ENCODE measurements at regions not wholly inside any gene's neighbourhood (a gene's known extent, or its start where the extent isn't known, plus 50 kb on each side); places are given as distances from the start of the nearest gene placed in this dataset.

DNA sequence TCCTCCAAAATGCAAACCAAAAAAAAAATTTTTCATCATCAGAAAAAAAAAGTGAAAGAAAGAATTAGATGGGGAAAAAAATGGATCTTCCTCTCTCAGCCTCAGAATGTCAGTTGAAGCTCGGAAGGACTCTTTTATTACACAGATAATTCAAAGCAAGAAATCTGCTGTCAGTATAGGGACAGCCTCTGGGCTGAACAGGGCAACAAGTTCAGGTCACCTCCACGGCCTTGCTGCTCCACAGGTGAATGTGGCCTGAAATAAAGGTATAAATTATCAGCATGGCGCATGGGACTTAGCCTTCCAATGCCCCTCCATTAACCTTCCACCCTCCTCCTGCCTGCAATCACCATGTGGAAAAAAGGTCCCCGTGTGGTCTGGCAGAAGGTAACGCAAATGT lies 316.8 kb upstream of the POU3F3 start:
- DNase-seq, result no peak
- Mint-ChIP-seq H3K36me3 (ENCODE audit: low read depth) (no peaks in the 10 kb centered on the region), H3K9me3 (no peaks in the 10 kb centered on the region), H3K4me1 (no peaks in the 10 kb centered on the region), H3K27me3 (no peaks in the 10 kb centered on the region), H3K4me3 (no peak overlapping the region), H3K27ac (no peak overlapping the region)
- TF ChIP-seq, protein P1, sequence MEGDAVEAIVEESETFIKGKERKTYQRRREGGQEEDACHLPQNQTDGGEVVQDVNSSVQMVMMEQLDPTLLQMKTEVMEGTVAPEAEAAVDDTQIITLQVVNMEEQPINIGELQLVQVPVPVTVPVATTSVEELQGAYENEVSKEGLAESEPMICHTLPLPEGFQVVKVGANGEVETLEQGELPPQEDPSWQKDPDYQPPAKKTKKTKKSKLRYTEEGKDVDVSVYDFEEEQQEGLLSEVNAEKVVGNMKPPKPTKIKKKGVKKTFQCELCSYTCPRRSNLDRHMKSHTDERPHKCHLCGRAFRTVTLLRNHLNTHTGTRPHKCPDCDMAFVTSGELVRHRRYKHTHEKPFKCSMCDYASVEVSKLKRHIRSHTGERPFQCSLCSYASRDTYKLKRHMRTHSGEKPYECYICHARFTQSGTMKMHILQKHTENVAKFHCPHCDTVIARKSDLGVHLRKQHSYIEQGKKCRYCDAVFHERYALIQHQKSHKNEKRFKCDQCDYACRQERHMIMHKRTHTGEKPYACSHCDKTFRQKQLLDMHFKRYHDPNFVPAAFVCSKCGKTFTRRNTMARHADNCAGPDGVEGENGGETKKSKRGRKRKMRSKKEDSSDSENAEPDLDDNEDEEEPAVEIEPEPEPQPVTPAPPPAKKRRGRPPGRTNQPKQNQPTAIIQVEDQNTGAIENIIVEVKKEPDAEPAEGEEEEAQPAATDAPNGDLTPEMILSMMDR (IDR thresholded peaks at IDR 0.05), result no peak
- intact Hi-C loops (cut with micrococcal nuclease), result no loop called here
- ChIA-PET CTCF (no interaction called here), POLR2A (no interaction called here)
- ATAC-seq (ENCODE audit: low read depth), result no peak

DNA sequence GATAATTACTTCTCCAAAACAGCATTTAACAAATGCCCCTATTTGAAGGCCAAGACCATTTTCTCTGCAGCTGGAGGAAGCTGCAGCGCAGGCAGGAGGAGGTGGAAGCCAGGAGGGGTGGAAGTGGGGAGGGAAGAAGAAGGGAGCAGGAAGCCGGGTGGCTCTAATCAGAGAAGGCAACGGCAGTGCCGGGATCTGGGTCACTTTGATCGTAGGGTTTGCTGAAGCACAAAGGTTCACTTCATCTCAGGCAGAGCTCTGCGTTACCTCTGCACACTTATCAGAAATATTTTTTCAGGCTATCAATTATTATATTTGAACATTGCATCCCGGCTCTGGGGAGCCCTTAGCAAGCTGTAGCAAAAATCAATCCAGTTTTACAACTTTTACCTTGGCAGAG lies 315.8 kb upstream of the POU3F3 start:
- DNase-seq, result no peak
- TF ChIP-seq, protein P1 (IDR thresholded peaks at IDR 0.05), result no peak
- Mint-ChIP-seq H3K4me1 (no peaks in the 10 kb centered on the region), H3K9me3 (no peaks in the 10 kb centered on the region), H3K27me3 (no peaks in the 10 kb centered on the region), H3K4me3 (no peak overlapping the region), H3K36me3 (ENCODE audit: low read depth) (no peaks in the 10 kb centered on the region), H3K27ac (no peak overlapping the region)
- intact Hi-C loops (cut with micrococcal nuclease), result no loop called here
- ATAC-seq (ENCODE audit: low read depth), result no peak
- ChIA-PET POLR2A (no interaction called here), CTCF (no interaction called here)

GRCh38 chr2:104539649-104540048 lies 314.3 kb upstream of the POU3F3 start:
- H3K27ac Mint-ChIP-seq, result no peak overlapping the region
- DNase-seq, result no peak
- no peaks in the 10 kb centered on the region for H3K27me3 Mint-ChIP-seq
- no peaks in the 10 kb centered on the region for H3K4me1 Mint-ChIP-seq
- no peak overlapping the region for H3K4me3 Mint-ChIP-seq
- TF ChIP-seq, protein P1 (IDR thresholded peaks at IDR 0.05), result no peak
- no peak for ATAC-seq (ENCODE audit: low read depth)
- no peaks in the 10 kb centered on the region for H3K9me3 Mint-ChIP-seq
- intact Hi-C loops (cut with micrococcal nuclease), result no loop called here
- ChIA-PET CTCF (no interaction called here), POLR2A (no interaction called here)
- no peaks in the 10 kb centered on the region for H3K36me3 Mint-ChIP-seq (ENCODE audit: low read depth)

DNA sequence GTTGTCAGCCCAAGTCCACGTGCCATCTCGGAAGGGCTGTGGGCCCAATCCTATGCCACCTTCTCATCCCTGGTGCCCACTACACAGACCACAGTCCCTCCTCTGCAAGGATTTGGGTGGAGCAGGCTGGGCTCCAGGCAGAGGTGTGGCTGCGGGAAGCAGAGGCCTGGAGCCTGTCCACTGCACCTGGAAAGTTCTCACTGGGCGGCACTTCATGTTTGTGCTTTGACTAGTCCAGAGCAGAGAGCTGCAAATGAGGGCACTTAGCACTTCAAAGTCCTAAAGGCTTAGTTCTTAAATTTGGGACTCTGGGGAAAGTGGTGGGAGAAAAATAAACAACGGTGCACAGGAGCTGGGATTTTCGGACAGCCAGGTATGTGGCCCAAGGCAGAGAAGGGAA lies 308.9 kb upstream of the POU3F3 start:
- Mint-ChIP-seq H3K9me3 (no peaks in the 10 kb centered on the region), H3K4me1 (no peaks in the 10 kb centered on the region), H3K36me3 (ENCODE audit: low read depth) (no peaks in the 10 kb centered on the region), H3K27me3 (no peaks in the 10 kb centered on the region), H3K4me3 (no peak overlapping the region), H3K27ac (no peak overlapping the region)
- no peak for DNase-seq
- ATAC-seq (ENCODE audit: low read depth), result no peak
- TF ChIP-seq, protein P1 (IDR thresholded peaks at IDR 0.05), result no peak
- intact Hi-C loops (cut with micrococcal nuclease), result no loop called here
- ChIA-PET POLR2A (no interaction called here), CTCF (no interaction called here)

- Mint-ChIP-seq H3K4me3 (no peak overlapping the region), H3K27me3 (no peaks in the 10 kb centered on the region), H3K36me3 (ENCODE audit: low read depth) (no peaks in the 10 kb centered on the region), H3K27ac (no peak overlapping the region), H3K4me1 (no peaks in the 10 kb centered on the region), H3K9me3 (no peaks in the 10 kb centered on the region)
- TF ChIP-seq, protein P1 (IDR thresholded peaks at IDR 0.05), result no peak
- no peak for DNase-seq
- ChIA-PET CTCF (no interaction called here), POLR2A (no interaction called here)
- intact Hi-C loops (cut with micrococcal nuclease), result no loop called here
- no peak for ATAC-seq (ENCODE audit: low read depth)
Measured at GRCh38 chr2:104546537-104546936, 307.4 kb upstream of the POU3F3 start.
